NCI-H524 (cell line): ENCODE measurements at regions not wholly inside any gene's neighbourhood (a gene's known extent, or its start where the extent isn't known, plus 50 kb on each side); places are given as distances from the start of the nearest gene placed in this dataset.
A peak's percentile ranks its signal among the peaks of the same experiment; 100 is the strongest.
"Not testable (repeated sequence)": the region's sequence is repeated elsewhere in the genome, so short reads cannot be mapped to it uniquely, and the experiment has no call there.

ENCODE experiments used
- DNase-seq, 2 experiments: peaks; one replicate each; lab custom pipeline; 2025; lab: John Stamatoyannopoulos, UW

DNA sequence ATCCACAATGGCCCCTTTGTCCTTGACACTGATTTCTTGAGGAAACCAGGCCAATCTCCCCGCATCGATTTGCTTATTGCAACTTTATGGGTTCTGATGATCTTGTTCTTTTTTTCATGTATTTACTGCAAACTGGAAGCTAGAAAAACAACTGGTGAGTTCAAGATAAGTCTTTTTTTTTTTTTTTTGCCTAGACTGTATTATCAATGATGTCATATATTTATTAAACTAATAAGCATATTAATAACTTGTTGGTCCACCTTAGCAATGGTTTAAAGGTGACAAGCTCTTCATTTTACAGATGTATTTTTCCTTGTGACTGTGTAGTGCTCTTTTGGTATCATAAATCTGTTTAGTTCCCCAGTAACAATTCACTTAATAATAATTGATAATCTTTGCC, 79.0 kb upstream of the NOX3 start:
- no peak for DNase-seq

DNA sequence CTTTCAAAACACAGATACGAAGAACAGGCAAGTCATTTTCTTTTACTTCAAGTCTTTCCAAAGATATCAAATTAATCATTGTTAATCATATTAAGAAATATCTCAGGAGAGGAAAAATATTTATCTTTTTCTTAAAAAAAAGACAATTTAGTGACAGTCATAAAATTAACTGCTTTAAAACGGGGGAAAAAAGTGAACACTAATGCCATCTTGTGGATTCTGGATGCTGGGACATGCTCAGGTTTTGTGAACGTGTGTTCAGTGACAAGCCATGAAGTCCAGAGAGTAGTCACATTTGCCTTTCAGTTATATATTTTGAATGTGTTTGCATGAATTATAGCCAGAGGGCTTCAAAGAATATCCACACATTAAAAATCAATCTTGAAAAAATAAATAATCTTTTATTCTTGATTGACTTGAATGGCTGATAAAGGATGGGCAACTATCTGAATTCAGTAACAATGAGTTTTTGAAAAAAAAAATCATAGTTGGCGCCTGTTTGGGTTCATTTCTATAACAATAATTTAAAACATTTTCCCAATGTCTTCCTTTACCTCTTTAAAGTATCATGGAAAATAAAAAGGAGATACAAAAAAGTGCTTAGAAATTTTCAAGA, 74.7 kb upstream of the NOX3 start:
- peak; percentile 5 to 36 for DNase-seq

DNA sequence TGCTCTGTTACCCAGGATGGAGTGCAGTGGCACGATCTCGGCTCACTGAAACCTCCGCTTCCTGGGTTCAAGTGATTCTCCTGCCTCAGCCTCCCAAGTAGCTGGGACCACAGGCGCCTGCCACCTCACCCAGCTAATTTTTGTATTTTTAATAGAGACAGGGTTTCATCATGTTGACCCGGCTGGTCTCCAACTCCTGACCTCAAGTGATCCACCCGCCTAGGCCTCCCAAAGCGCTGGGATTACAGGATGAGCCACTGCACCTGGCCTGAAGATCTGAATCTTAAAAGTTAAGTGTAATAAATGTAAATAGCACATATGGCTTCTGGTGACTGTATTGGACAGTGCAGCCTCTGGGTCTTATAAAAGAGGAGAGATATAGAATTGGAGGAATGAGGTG, 74.2 kb upstream of the NOX3 start:
- DNase-seq: not testable (repeated sequence)

DNA sequence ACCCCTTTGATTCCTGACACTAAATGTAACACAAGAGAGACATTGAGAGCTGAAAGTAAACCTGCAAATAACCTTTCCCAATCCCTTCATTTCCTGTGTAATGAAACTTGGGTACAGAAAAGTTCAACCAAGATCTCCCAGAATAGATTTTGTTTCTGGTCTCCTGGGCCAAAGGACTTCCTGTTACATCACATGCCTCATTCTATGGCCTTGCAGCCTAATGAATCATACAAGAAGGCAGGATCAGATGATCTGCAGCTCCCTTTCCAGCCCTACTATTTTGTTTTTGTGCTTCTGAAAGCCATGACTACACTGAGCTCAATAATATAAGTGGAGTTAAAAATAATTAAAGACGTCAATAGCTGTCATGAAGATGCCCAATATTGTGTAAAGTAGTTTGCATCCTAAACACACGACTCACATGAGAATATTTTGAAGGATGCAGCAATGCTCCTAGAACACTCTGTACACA, 73.4 kb upstream of the NOX3 start:
- DNase-seq: no peak

DNA sequence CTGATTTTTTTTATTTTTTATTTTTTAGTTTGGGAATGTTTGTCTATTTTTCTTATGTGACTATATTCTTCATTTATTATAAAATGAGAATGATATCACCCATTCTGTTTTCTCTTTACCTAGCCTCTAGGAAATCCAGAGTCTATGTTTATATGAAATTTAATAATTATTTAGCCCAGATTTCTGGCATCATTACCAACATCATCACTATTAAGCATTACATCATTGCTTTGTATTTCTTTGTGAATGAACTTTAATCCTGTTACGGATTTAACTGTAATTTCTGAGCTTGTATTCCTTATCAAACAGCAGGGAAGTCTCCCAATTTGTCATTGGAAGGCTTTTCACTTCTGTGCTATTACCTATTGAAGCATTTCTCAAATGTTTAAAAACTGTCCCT, 72.7 kb upstream of the NOX3 start:
- no peak for DNase-seq

DNA sequence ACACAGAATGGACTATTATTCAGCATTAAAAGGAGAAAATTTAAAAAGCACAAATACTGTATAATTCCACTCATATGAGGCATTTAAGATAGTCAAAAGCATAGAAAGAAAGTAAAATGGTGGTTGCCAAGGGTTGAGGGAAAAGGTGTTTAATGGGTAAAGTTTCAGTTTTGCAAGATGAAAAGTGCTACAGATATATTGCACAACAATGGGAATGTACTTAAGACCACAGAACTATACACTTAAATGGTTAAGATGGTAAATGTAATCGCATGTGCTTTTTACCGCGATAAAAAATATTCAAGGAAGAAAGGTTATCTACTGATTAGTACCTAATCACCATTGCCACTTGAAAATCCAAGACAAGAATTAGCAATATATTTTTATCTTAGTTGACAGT, 71.8 kb upstream of the NOX3 start:
- DNase-seq: no peak

DNA sequence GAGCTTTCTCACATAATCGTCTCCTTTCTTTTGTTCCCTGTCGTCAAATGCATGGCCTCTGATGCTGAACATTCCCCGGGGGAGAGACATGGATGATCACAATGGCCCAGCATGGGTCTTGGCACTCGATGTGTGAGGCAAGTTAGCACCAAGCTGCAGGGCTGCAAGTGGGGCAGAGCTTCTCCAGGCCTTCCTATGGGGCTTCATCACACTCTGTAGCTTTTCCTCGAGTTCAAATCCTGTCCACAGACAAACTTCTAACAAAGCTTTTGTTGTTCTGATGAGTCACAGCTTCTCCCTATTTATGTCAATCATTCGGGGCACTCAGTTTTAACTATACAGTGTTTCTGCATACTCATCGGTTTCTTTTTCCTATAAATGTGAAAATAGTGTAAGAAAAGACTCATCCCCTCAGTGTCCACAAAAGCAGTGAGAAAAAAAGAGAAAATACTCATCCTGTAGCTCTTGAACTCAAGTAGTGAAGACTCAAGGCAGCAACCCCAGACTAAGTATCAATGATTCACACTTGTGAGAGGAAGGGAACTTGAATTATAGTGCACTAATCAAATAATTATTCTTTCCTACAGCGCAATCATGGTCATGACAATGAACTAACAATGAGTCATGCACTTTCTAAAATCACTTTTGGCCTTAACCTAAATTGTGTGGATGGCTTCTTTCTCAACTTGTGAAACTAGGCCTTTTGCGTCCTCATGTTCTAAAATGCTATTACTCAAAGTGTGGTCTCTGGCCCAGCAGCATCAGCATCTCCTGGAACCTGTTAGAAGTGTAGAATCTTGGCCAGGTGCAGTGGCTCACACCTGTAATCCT, 68.4 kb upstream of the NOX3 start:
- DNase-seq: no peak

DNA sequence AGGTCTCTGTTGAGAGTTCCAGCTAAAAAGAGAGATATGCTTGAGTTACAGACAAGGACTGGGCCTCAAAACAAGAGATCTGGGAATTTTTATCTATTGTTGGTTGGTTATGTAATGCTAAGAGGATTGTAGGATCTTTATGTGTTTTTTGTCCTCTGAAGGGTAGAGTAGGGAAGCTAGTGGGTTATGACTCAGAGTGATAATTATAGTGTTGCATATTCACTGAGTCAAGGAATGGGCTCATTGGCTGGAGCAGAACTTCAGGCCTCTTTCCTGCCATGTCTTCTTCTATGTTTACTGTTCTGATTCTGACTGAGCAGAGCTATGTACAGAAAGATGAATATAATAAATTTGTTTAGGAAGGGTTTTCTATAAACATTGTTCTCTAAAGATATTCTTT, 66.1 kb upstream of the NOX3 start:
- no peak for DNase-seq

DNA sequence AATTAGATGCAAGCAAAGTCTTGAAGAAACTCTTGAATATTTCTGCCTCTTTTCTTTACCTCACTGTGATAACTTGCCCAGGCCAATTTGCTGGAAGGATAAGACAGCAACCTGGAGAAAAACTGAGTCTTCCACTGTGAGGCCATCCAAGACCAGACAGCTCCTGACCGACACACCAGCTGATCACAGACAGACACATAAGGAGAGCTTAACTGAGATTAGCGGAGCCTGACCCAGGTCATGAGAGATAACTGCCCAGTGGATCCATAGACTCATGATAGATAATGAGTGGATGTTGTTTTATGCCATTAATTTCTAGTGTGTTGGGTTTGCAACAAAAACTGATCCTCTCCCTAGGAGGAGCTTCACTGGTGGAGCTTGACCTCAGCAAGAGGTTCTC, 64.4 kb upstream of the NOX3 start:
- DNase-seq: no peak

DNA sequence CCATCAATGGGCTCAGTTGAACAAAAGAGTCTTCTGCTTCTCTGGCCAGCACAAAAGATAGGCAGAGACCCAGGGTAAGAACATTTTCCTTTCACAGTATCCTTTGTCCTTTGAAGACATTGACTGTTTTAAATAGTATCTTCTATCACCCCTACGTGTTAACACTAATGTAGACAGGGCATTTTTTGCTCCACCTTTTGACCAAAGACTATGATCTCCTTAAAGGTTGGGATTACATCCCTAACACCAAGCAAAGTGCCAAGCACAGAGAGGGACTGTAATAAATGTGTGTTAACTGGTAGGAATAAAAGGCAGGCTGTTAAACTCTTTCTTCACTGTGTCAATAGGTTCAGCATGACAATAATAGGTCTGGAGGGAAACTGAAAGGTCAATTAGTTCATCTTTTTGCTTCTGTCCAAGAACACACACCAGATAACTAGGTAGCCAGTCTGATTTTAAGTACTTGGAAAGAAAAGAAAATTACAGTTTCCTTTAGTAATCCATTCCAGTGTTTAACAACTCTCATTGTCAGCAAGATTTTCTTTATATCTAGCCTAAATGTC, 63.6 kb upstream of the NOX3 start:
- no peak for DNase-seq

DNA sequence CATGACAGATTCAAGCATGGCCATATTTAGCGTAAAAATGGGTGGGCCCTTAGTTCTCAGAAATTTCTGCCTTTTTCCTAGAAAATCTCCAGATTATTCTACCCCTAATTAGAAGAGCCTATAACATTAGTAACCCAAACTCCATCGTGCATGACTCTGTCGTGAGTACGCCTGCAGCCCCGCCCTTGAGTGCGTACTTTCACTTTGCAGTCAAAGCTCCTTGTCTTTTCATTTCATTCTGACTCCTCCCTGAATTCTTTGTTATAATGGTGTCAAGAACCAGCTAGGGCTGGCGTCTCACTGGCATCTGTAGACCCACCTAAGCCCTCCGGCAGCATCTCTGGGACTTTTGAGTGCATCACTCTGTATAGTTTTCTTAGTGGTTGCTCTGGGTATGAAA, 61.7 kb upstream of the NOX3 start:
- DNase-seq: no peak

DNA sequence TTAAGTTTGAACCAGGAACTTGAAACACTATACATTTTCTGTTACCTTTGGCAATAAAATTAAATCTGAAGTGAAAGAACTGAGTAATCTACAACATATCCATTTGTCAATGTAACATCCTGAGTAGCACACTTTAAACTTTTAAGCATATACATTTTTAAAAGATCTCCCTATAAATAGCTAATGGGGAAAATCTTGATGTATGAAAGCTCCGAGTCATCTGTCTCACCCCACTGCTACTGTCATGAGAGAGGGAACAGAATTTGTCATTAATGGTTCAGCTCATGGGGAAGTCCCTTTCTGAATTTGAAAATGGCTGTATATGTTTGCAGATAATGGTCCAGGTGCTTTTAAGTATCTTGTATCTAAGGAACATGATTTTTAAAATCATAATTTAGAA, 55.2 kb upstream of the NOX3 start:
- DNase-seq: no peak

DNA sequence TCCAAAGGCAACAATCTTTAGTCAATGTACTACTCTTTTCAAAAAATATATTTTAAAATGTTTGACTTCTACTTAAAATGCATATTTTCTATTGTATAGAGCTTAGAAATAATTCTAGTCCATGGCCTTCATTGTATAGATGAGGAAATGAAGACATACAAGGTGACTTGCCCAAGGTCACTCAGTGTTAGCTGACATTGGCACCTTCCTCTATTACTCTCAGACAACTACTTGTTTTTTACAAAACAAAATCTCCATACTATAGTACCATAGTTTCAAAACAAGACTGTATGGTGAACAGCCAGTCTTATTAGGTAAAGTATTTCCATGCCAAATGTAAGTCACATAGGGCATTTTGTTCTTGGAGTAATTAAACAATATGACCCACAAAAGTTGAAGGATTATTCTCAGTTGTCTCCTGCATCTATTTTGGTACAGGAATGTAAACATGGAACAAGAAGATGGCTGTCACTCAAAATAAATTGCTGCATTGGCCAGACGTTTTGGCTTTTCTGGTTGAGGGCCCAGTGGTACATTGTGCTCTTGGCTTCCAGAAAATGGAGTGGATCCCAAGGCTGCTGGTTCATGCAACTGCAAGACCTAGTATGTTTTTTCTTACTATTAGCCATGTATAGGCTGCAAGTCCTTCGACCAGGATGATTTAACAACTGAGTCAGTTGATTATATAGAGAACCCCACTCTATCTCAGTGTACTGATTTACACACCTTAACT, 54.3 kb upstream of the NOX3 start:
- DNase-seq: no peak

DNA sequence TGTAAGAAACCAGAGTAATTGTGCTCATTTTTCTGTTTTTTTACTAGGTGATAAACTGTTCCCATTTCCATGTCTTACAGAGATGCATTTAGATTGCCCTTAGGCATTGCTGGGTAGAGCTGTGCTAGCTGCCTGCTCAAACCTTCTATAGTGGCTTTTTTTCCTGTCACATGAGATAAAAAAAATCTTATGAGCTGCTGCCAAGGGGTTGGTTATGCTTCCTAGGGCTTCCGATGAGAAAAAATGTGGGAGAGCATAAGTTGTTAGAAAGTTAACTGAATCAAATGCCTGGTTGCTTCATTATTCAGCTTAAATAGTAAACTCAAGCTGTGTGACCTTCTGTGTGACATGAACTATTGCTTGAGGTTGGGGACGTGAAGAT, 50.0 kb upstream of the NOX3 start:
- no peak for DNase-seq
